GM18517 (cell line): ENCODE measurements at regions not wholly inside any gene's neighbourhood (a gene's known extent, or its start where the extent isn't known, plus 50 kb on each side); places are given as distances from the start of the nearest gene placed in this dataset.

Source experiments
- ATAC-seq: cut with Tn5 transposase; IDR thresholded peaks from one replicate; pipeline ENCODE4 v1.9.1; 2021; ENCODE audit warnings: mild to moderate bottlenecking, moderate library complexity; ENCODE audit not compliant: unreplicated experiment

DNA sequence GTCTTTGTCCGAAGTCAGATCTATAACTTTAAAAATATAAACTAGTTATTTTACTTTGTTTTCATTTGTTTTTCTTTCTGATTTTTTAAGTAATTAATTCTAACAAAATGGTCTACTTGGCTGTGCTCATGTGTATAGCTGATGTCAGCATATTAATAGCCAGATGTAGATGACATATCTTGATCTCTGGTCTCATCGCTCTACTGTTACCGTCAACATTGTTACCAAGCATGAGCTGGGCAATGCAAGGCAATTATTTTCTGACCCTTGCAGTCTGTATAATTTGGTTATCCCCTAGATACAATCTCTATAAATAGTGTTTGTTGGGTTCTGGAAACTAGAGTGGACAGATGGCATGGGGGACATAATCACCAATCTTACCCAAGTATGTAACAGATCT lies 151.6 kb upstream of the PTPRK start:
- no peak for ATAC-seq

GRCh38 chr6:128667339-128667858 lies 147.0 kb upstream of the PTPRK start:
- no peak for ATAC-seq

GRCh38 chr6:128666405-128666804 lies 146.0 kb upstream of the PTPRK start:
- no peak for ATAC-seq

GRCh38 chr6:128663238-128663637 lies 142.8 kb upstream of the PTPRK start:
- ATAC-seq = peak; percentile 69

GRCh38 chr6:128659878-128660622 lies 139.7 kb upstream of the PTPRK start:
- ATAC-seq = no peak

DNA sequence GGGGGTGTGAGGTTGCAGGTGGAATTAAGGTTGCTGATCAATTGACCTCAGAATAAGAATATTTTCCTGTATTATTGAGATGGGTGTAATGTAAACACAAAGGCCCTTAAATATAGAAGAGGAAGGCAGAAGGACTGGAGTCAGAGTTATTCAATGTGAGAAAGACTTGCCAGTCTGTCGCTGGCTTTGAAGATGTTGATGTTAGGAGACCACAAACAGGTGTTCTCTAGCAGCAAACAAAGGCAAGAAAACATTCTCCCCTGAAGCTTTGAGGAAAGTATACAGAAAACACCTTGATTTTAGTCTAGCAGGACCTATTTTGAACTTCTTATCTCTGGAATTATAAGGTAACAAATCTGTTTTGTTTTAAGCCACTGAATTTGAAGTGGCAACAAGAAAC lies 138.9 kb upstream of the PTPRK start:
- no peak for ATAC-seq

- no peak for ATAC-seq
Observed at GRCh38 chr6:128657181-128657580, 136.8 kb upstream of the PTPRK start.

GRCh38 chr6:128655978-128656498 lies 135.6 kb upstream of the PTPRK start:
- ATAC-seq = peak; percentile 91

- ATAC-seq = no peak
Observed at GRCh38 chr6:128648022-128648598, 127.7 kb upstream of the PTPRK start.

GRCh38 chr6:128642132-128642531 lies 121.7 kb upstream of the PTPRK start:
- no peak for ATAC-seq

- no peak for ATAC-seq
Observed at GRCh38 chr6:128641703-128642102, 121.3 kb upstream of the PTPRK start.

DNA sequence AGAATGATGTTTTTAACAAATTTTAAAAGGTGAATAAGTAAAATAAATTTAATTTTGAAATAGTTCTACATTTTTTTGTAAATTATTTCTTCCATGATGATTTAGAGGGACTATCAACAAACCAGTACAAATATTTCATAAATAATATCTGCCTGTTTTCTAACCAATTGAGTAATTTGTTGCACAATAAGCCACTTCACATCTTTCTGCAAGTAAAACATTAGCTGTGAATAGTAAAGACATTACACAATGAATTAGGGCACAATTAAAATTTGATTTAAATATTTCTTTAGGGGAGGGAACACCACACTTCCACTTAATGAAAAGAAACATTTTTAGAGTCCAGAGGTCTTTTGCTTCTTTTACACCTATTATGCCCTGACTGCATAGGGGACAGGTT lies 118.4 kb upstream of the PTPRK start:
- no peak for ATAC-seq

GRCh38 chr6:128635219-128635618 lies 114.8 kb upstream of the PTPRK start:
- ATAC-seq = no peak

- no peak for ATAC-seq
Observed at GRCh38 chr6:128632131-128632530, 111.7 kb upstream of the PTPRK start.

DNA sequence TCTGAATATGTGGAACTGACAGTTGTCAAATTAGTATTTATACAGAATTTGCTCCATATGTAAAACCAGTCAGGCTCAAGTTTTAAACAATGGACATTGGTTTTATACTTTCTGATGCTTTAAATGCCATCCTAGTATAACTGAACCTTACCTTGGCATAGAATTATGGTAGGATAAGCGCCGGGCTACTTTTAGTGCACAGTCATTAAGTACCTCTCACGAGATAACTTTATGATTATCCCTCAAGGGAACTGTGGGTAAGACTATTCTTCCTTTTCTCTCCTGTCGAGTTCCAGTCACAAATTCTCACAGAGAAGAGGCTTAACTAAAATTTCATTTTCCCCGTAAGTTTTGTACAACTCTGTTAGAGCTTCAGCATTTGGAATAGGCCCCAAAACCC lies 110.6 kb upstream of the PTPRK start:
- no peak for ATAC-seq

DNA sequence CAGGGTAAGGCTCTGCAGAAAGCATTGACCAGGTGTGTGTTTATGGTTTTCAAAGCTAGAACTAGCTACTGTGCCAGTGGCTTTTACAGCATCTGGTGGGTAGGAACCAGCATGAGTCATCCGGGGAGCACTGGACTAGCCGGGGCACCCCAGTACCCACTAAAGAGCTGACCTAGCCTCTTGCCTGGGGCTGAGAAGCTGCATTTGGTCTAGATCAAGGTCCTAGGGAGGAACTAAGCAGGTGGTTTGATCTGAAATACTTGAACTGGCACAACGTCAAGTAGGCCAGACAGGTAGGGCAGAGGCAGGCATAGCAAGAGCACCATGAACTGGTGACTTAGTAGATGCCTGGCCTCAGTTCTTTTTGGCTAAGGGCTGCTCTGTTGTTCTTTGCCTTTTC lies 109.8 kb upstream of the PTPRK start:
- no peak for ATAC-seq

DNA sequence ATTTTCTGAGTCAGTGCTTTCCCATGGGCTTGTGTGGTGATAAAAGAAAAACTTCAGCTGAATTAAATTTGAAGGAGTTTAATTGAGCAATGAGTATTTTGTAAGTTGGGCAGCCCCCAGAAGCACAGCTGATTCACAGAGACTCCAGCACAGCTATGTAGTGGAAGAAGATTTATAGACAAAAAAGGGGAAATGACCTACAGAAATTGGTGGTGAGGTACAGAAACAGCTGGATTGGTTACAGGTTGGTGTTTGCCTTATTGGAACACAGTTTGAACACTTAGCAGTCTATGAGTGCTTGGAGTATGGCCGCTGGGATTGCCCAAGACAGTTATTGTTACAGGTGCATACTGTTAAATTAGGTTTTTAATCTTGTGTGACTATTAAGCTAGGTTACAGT lies 96.9 kb upstream of the PTPRK start:
- ATAC-seq = no peak

GRCh38 chr6:128616342-128616741 lies 95.9 kb upstream of the PTPRK start:
- no peak for ATAC-seq

- ATAC-seq = no peak
Observed at GRCh38 chr6:128606611-128607010, 86.2 kb upstream of the PTPRK start.

GRCh38 chr6:128605961-128606360 lies 85.6 kb upstream of the PTPRK start:
- no peak for ATAC-seq

DNA sequence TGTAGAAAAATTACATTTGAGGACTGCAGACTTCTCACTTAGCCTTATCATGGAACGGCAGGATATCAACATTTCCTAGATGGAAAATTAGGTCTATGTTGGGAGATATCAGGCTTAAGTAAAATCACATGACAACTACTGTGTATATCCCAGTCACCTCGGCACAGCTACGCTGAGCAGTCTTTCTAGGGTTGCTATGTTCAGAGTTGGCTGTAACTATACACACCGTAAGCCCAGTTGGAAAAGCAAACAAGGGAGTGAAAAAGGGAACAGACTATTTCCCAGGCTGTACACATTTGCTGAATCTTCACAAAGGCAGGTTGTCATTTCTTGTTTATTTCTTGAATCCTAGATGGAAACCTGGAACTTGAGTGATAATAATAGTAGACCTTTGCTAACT lies 80.7 kb upstream of the PTPRK start:
- ATAC-seq = no peak

DNA sequence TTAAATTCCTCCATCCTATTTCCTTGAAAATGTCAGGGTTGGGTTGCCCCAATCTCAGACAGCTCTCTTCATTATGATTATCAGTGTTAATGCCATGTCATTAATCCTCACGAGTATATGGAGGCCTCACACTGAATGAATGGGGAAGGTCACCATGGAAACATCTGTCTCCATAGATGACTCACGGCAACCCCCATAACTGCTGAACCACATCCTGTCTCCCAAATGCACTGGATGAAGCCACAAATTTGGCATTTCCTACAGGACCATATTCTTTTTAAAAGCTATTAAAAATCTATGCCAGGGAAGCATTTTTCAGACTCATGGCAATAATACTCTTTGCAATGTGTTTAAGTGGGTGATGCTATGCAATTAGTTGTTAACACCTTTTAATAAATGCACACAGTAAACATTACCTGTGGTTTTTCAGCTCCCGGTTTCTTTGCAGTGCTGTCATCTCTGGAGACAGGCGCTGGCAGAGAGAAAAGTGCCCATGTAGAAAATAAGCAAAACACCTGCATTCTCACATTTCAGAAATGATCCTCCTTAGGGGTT lies 80.1 kb upstream of the PTPRK start:
- no peak for ATAC-seq
